H1 (cell line): ENCODE measurements at regions not wholly inside any gene's neighbourhood (a gene's known extent, or its start where the extent isn't known, plus 50 kb on each side); places are given as distances from the start of the nearest gene placed in this dataset.

Experiments used
- CTCF ChIA-PET: fragments of 300-600 bp; sonication (Branson Sonifier 250); formaldehyde crosslinking; loops from one replicate; lab custom pipeline; 2021; ENCODE audit not compliant: partially characterized antibody; lab: Charles Lee
- POLR2A ChIA-PET: fragments of 300-600 bp; sonication (Branson Sonifier 250); formaldehyde crosslinking; loops from one replicate; lab custom pipeline; 2021; ENCODE audit warnings: inconsistent platforms; ENCODE audit not compliant: partially characterized antibody; lab: Charles Lee
- DNase-seq, 2 experiments: peaks; one replicate each; pipeline versions ENCODE4 v3.0.0 to v3.0.0-alpha.2; 2010 to 2022; ENCODE audit warnings: low spot score in 2 of 2, low read depth in 1 of 2, mixed read lengths in 1 of 2
- FAIRE-seq: peaks from 2 replicates; lab custom pipeline; 2011; peaks lifted over from hg19 to GRCh38; lab: Jason Lieb, UNC
- H2AFZ ChIP-seq: 2 replicates; pipeline ENCODE4 v1.8.1; 2012; ENCODE audit warnings: low read length, inconsistent platforms
- H2AK5ac ChIP-seq: 2 replicates; pipeline ENCODE4 v1.6.1; 2013; ENCODE audit warnings: low read depth, low read length
- H2BK120ac ChIP-seq: replicated peaks from 2 replicates; pipeline ENCODE3; 2013; ENCODE audit warnings: low read depth, low read length, inconsistent platforms
- H2BK12ac ChIP-seq: 2 replicates; pipeline ENCODE4 v1.6.1; 2013; ENCODE audit warnings: low read depth, low read length
- H2BK15ac ChIP-seq: 2 replicates; pipeline ENCODE4 v1.6.1; 2013; ENCODE audit warnings: low read length
- H2BK20ac ChIP-seq: 2 replicates; pipeline ENCODE4 v1.6.1; 2013; ENCODE audit warnings: low read length
- H2BK5ac ChIP-seq: 2 replicates; pipeline ENCODE4 v1.6.1; 2013; ENCODE audit warnings: low read depth, low read length
- H3K14ac ChIP-seq: 2 replicates; pipeline ENCODE4 v1.6.1; 2013; ENCODE audit warnings: inconsistent platforms; ENCODE audit not compliant: insufficient read length
- H3K18ac ChIP-seq: 2 replicates; pipeline ENCODE4 v1.6.1; 2013; ENCODE audit warnings: low read length; ENCODE audit errors: extremely low read depth
- H3K23ac ChIP-seq: 2 replicates; pipeline ENCODE4 v1.6.1; 2013; ENCODE audit warnings: inconsistent platforms; ENCODE audit not compliant: insufficient read length
- H3K23me2 ChIP-seq: 2 replicates; pipeline ENCODE4 v1.6.1; 2013; ENCODE audit warnings: low read depth, low read length
- H3K27ac ChIP-seq: 2 replicates; pipeline ENCODE4 v1.6.1; 2011; ENCODE audit warnings: low read depth, low read length, inconsistent platforms
- H3K27me3 ChIP-seq, 4 experiments: replicated peaks in 1 of 4; 1 replicate in 1 of 4; 2 replicates in 3 of 4; pipeline versions ENCODE4 v1.6.1 to v1.8.1; 2011 to 2013; ENCODE audit warnings: low read length in 3 of 4, mild to moderate bottlenecking in 3 of 4, inconsistent platforms in 2 of 4, mixed read lengths in 2 of 4, moderate library complexity in 1 of 4; ENCODE audit not compliant: control insufficient read depth in 3 of 4, insufficient read depth in 3 of 4; ENCODE audit errors: extremely low read depth in 1 of 4
- H3K36me3 ChIP-seq, 4 experiments: 2 replicates each; pipeline versions ENCODE4 v1.6.1 to v1.8.1; 2011 to 2013; ENCODE audit warnings: mild to moderate bottlenecking in 4 of 4, low read length in 3 of 4, moderate library complexity in 2 of 4, control low read depth in 1 of 4, inconsistent platforms in 1 of 4; ENCODE audit not compliant: insufficient read depth in 4 of 4, control insufficient read depth in 2 of 4
- H3K4ac ChIP-seq: replicated peaks from 2 replicates; pipeline ENCODE3; 2013; ENCODE audit warnings: low read length, low read depth, mixed read lengths, inconsistent platforms; ENCODE audit not compliant: insufficient read length
- H3K4me1 ChIP-seq, 4 experiments: replicated peaks in 1 of 4; 1 replicate in 1 of 4; 2 replicates in 3 of 4; pipeline versions ENCODE4 v1.6.1 to v1.8.1; 2011 to 2013; ENCODE audit warnings: low read length in 3 of 4, inconsistent platforms in 2 of 4, mixed read lengths in 1 of 4; ENCODE audit not compliant: insufficient read depth in 4 of 4, control insufficient read depth in 3 of 4
- H3K4me2 ChIP-seq, 2 experiments: 2 replicates each; pipeline versions ENCODE4 v1.6.1 to v1.8.1; 2011 to 2013; ENCODE audit warnings: low read depth in 2 of 2, low read length in 2 of 2, control low read depth in 1 of 2, inconsistent platforms in 1 of 2, mild to moderate bottlenecking in 1 of 2; ENCODE audit not compliant: insufficient read depth in 1 of 2
- H3K4me3 ChIP-seq, 4 experiments: fragments of 200-600, 300-600 bp in 1 of 4; sonication (generic), shearing (Covaris generic), sonication (Bioruptor Twin) in 1 of 4; 2 replicates each; pipeline versions ENCODE4 v1.5.1 to v1.8.1; 2011 to 2016; ENCODE audit warnings: low read length in 4 of 4, low read depth in 3 of 4, control low read depth in 2 of 4, inconsistent platforms in 2 of 4, mild to moderate bottlenecking in 2 of 4, mixed read lengths in 1 of 4, moderate library complexity in 1 of 4; ENCODE audit not compliant: insufficient read depth in 2 of 4; ENCODE audit errors: extremely low read depth in 1 of 4
- H3K56ac ChIP-seq: replicated peaks from 2 replicates; pipeline ENCODE3; 2013; ENCODE audit warnings: low read depth, mild to moderate bottlenecking, mixed read lengths, low read length, inconsistent platforms; ENCODE audit not compliant: insufficient read length
- H3K79me1 ChIP-seq: 2 replicates; pipeline ENCODE4 v1.6.1; 2013; ENCODE audit warnings: low read depth, low read length, control low read depth
- H3K79me2 ChIP-seq, 2 experiments: 2 replicates each; pipeline versions ENCODE4 v1.6.1 to v1.8.1; 2012 to 2013; ENCODE audit warnings: low read length in 2 of 2, mild to moderate bottlenecking in 2 of 2, inconsistent platforms in 1 of 2; ENCODE audit not compliant: insufficient read depth in 2 of 2, control insufficient read depth in 1 of 2
- H3K9ac ChIP-seq, 4 experiments: replicated peaks in 1 of 4; 1 replicate in 1 of 4; 2 replicates in 3 of 4; pipeline versions ENCODE4 v1.6.1 to v1.8.1; 2011 to 2013; ENCODE audit warnings: low read depth in 3 of 4, low read length in 3 of 4, control low read depth in 2 of 4, mild to moderate bottlenecking in 2 of 4, moderate library complexity in 2 of 4, inconsistent platforms in 1 of 4; ENCODE audit errors: extremely low read depth in 1 of 4
- H3K9me3 ChIP-seq, 2 experiments: 2 replicates each; pipeline versions ENCODE4 v1.6.1 to v1.8.1; 2012 to 2013; ENCODE audit warnings: mild to moderate bottlenecking in 2 of 2, moderate library complexity in 2 of 2, control low read depth in 1 of 2, inconsistent platforms in 1 of 2, low read depth in 1 of 2, low read length in 1 of 2, mixed read lengths in 1 of 2; ENCODE audit not compliant: insufficient read depth in 2 of 2
- H4K20me1 ChIP-seq, 2 experiments: replicated peaks in 1 of 2; 2 replicates each; pipeline versions ENCODE3 to v1.8.1; 2011 to 2013; ENCODE audit warnings: inconsistent platforms in 2 of 2, low read length in 2 of 2, mild to moderate bottlenecking in 1 of 2; ENCODE audit not compliant: insufficient read depth in 2 of 2, control insufficient read depth in 1 of 2
- H4K5ac ChIP-seq: 2 replicates; pipeline ENCODE4 v1.6.1; 2013; ENCODE audit warnings: low read length, low read depth, mixed read lengths, inconsistent platforms; ENCODE audit not compliant: insufficient read length
- H4K8ac ChIP-seq: 2 replicates; pipeline ENCODE4 v1.8.0; 2013; ENCODE audit warnings: mild to moderate bottlenecking, moderate library complexity, low read length, inconsistent platforms; ENCODE audit not compliant: insufficient read depth; ENCODE audit errors: extremely low read depth
- H4K91ac ChIP-seq: replicated peaks from 2 replicates; pipeline ENCODE3; 2013; ENCODE audit warnings: low read length, mixed read lengths, inconsistent platforms; ENCODE audit not compliant: insufficient read length
- CBX5 ChIP-seq: fragments of 300-800, 300-1000 bp; sonication (generic); IDR thresholded peaks from 2 replicates; pipeline ENCODE4 v1.7.1; 2016; ENCODE audit warnings: antibody characterized with exemption, low read length, low read depth
- HDAC2 ChIP-seq, 2 experiments: fragments of 300-600 bp in 1 of 2; sonication (generic) in 1 of 2; IDR thresholded peaks; 2 replicates each; pipeline ENCODE4 v1.6.1; 2011 to 2012; ENCODE audit warnings: low read depth in 2 of 2, low read length in 2 of 2, mild to moderate bottlenecking in 2 of 2, moderate library complexity in 2 of 2, borderline replicate concordance in 1 of 2, inconsistent platforms in 1 of 2
- KDM5A ChIP-seq: fragments of 200-600 bp; IDR thresholded peaks from 2 replicates; pipeline ENCODE4 v1.7.1; 2012; ENCODE audit warnings: mild to moderate bottlenecking, low read length, inconsistent platforms, mixed read lengths
- MAFK ChIP-seq: IDR thresholded peaks from 2 replicates; pipeline ENCODE4 v1.6.1; 2012; ENCODE audit warnings: low read depth, mild to moderate bottlenecking, improper control_type of control experiment, low read length
- PHF8 ChIP-seq: fragments of 200-600 bp; sonication (generic); conservative IDR thresholded peaks from 2 replicates; pipeline ENCODE4 v1.7.1; 2012; ENCODE audit warnings: low read depth, mild to moderate bottlenecking, inconsistent platforms, low read length, moderate library complexity
- RXRA ChIP-seq: IDR thresholded peaks from 2 replicates; pipeline ENCODE4 v1.6.1; 2011; ENCODE audit warnings: low read depth, mild to moderate bottlenecking, low read length, moderate library complexity; ENCODE audit not compliant: insufficient read depth
- SP4 ChIP-seq: IDR thresholded peaks from 2 replicates; pipeline ENCODE4 v1.6.1; 2012; ENCODE audit warnings: low read length, inconsistent platforms
- SUZ12 ChIP-seq: fragments of 200-600 bp; sonication (generic); IDR thresholded peaks from 2 replicates; pipeline ENCODE4 v1.6.1; 2012; ENCODE audit warnings: mild to moderate bottlenecking, inconsistent platforms, low read length, moderate library complexity, mixed read lengths
- TAF7 ChIP-seq: optimal IDR thresholded peaks from 2 replicates; pipeline ENCODE3; 2011; ENCODE audit warnings: low read depth, mild to moderate bottlenecking, inconsistent platforms, low read length, moderate library complexity, borderline replicate concordance
- TBP ChIP-seq: IDR thresholded peaks from 2 replicates; pipeline ENCODE4 v1.6.1; 2011; ENCODE audit warnings: low read depth, low read length, improper control_type of control experiment
- USF2 ChIP-seq: IDR thresholded peaks from 2 replicates; pipeline ENCODE4 v1.6.1; 2011; ENCODE audit warnings: low read length, improper control_type of control experiment
- WGBS, 2 experiments: shearing (Covaris generic) in 1 of 2; methylation state at CpG; one replicate each; pipeline versions ENCODE4 v1.1.6 to v1.1.7; 2013 to 2015; ENCODE audit warnings: low lambda C conversion rate in 2 of 2, mixed read lengths in 2 of 2, inconsistent platforms in 1 of 2, low coverage in 1 of 2, missing lambda C conversion rate in 1 of 2; ENCODE audit not compliant: insufficient replicate concordance in 2 of 2, insufficient coverage in 1 of 2, insufficient read length in 1 of 2; ENCODE audit errors: extremely low coverage in 1 of 2, missing lambda C conversion rate in 1 of 2; 5-methylcytosine and 5-hydroxymethylcytosine counted together
- TF ChIP-seq, protein P1 (sequence below): IDR thresholded peaks from 2 replicates; pipeline ENCODE4 v1.6.1; 2012; ENCODE audit warnings: inconsistent platforms

GRCh38 chr3:102025606-102026270 lies 176.4 kb downstream of the NFKBIZ start:
- FAIRE-seq = no peak
- no peak overlapping the region for H3K9ac ChIP-seq
- H3K4me1 ChIP-seq = no peaks in the 10 kb centered on the region
- no peak overlapping the region for H3K27ac ChIP-seq
- no peak overlapping the region for H3K56ac ChIP-seq
- H3K18ac ChIP-seq = no peak overlapping the region
- H4K8ac ChIP-seq = no peak overlapping the region
- no peak for DNase-seq
- H2BK120ac ChIP-seq = no peak overlapping the region
- 87% methylated on average over 2 of the region's 2 CpGs; no CpG with 5 or more reads in 1 of the 2 experiments for WGBS, 2 experiments
- H3K4me3 ChIP-seq = no peak overlapping the region
- no peak overlapping the region for H2BK5ac ChIP-seq
- H4K20me1 ChIP-seq = no peaks in the 10 kb centered on the region
- H4K91ac ChIP-seq = no peak overlapping the region
- H2AK5ac ChIP-seq = no peak overlapping the region
- no peak overlapping the region for H2BK12ac ChIP-seq
- no peak overlapping the region for H4K5ac ChIP-seq
- H3K9me3 ChIP-seq = no peaks in the 10 kb centered on the region
- no peak overlapping the region for H3K23ac ChIP-seq
- H3K4ac ChIP-seq = no peak overlapping the region
- no peak overlapping the region for H3K4me2 ChIP-seq
- CTCF ChIA-PET = interaction anchor here (0.7 to 1.2 kb wide), 2 partner anchors 10 to 12 kb away, joined by 3 read pairs; no protein-coding TSS in a partner anchor
- no peaks in the 10 kb centered on the region for H3K79me1 ChIP-seq
- no peaks in the 10 kb centered on the region for H3K23me2 ChIP-seq
- no peak overlapping the region for H2AFZ ChIP-seq
- no peaks in the 10 kb centered on the region for H3K79me2 ChIP-seq
- POLR2A ChIA-PET = no interaction called here
- no peak overlapping the region for H2BK20ac ChIP-seq
- H3K14ac ChIP-seq = no peak overlapping the region
- H2BK15ac ChIP-seq = no peak overlapping the region
- H3K36me3 ChIP-seq = no peaks in the 10 kb centered on the region
- no peaks in the 10 kb centered on the region for H3K27me3 ChIP-seq
- TF ChIP-seq SUZ12 (no peak), SP4 (no peak), KDM5A (no peak), USF2 (no peak), TAF7 (no peak), MAFK (no peak), RXRA (no peak), PHF8 (no peak), CBX5 (no peak), HDAC2 (IDR thresholded peaks at IDR 0.05; ENCODE audit: borderline replicate concordance in 1 of 2, low read depth in 2 of 2, low read length in 2 of 2) (no peak), TBP (no peak)
- TF ChIP-seq, protein P1, sequence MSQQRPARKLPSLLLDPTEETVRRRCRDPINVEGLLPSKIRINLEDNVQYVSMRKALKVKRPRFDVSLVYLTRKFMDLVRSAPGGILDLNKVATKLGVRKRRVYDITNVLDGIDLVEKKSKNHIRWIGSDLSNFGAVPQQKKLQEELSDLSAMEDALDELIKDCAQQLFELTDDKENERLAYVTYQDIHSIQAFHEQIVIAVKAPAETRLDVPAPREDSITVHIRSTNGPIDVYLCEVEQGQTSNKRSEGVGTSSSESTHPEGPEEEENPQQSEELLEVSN = no peak
